B cell (primary cell): ENCODE measurements at regions not wholly inside any gene's neighbourhood (a gene's known extent, or its start where the extent isn't known, plus 50 kb on each side); places are given as distances from the start of the nearest gene placed in this dataset.

Experiments used
- CTCF ChIP-seq: fragments of 200-600 bp; IDR thresholded peaks from one replicate; pipeline ENCODE4 v1.8.0; 2022; ENCODE audit warnings: antibody characterized with exemption, mild to moderate bottlenecking
- EZH2 ChIP-seq: IDR thresholded peaks from 2 replicates; pipeline ENCODE4 v1.6.1; 2012; ENCODE audit warnings: borderline replicate concordance, low read depth, mild to moderate bottlenecking, moderate library complexity, low read length; ENCODE audit not compliant: insufficient read depth, poor library complexity, severe bottlenecking

- TF ChIP-seq CTCF (no peak), EZH2 (no peak)
Observed at GRCh38 chr16:9235867-9236266, 144.4 kb downstream of the HAPSTR1 start.
